AG04450 (cell line): ENCODE measurements at regions not wholly inside any gene's neighbourhood (a gene's known extent, or its start where the extent isn't known, plus 50 kb on each side); places are given as distances from the start of the nearest gene placed in this dataset.

Source experiments
- CTCF ChIA-PET: fragments of 300-600, 350-600 bp; formaldehyde crosslinking; extraction: SDS; loops from one replicate; lab custom pipeline; 2022; ENCODE audit warnings: antibody characterized with exemption, inconsistent platforms; lab: Charles Lee
- POLR2A ChIA-PET: fragments of 350-600 bp; formaldehyde crosslinking; extraction: SDS; loops from one replicate; lab custom pipeline; 2021; ENCODE audit warnings: antibody characterized with exemption, inconsistent platforms; lab: Yijun Ruan, JAX
- DNase-seq: peaks from one replicate; pipeline ENCODE4 v3.0.0-alpha.2; 2011; ENCODE audit warnings: low read depth, low spot score
- H3K27ac ChIP-seq: one replicate; pipeline ENCODE4 v1.5.1; 2012; ENCODE audit warnings: low read depth, low read length, control low read depth
- H3K27me3 ChIP-seq: one replicate; pipeline ENCODE4 v1.6.0; 2012; ENCODE audit warnings: low read length; ENCODE audit not compliant: control insufficient read depth, insufficient read depth
- H3K4me3 ChIP-seq: 2 replicates; pipeline ENCODE4 v1.5.1; 2011; ENCODE audit warnings: mild to moderate bottlenecking, low read depth, low read length, control low read depth
- H3K9me3 ChIP-seq: 2 replicates; pipeline ENCODE4 v1.5.1; 2012; ENCODE audit warnings: low read length; ENCODE audit not compliant: control insufficient read depth, insufficient read depth
- TF ChIP-seq, protein P1 (sequence below): IDR thresholded peaks from 2 replicates; pipeline ENCODE4 v1.5.1; 2011; ENCODE audit warnings: low read depth, low read length, control low read depth, inconsistent platforms

DNA sequence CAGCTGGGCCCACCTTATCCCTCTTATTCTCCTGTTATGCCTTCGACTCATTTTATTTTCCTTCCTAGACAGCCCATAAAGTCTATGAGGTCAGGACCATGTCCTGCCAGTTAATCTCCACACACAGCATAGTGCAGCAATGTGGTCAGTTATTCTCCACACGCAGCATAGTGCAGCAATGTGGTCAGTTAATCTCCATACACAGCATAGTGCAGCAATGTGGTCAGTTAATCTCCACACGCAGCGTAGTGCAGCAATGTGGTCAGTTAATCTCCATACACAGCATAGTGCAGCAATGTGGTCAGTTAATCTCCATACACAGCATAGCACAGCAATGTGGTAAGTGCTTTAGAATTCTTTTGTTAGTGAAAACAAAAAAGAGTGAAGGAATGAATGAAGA lies 77.8 kb downstream of the TEX36 start:
- CTCF ChIA-PET: no interaction called here

DNA sequence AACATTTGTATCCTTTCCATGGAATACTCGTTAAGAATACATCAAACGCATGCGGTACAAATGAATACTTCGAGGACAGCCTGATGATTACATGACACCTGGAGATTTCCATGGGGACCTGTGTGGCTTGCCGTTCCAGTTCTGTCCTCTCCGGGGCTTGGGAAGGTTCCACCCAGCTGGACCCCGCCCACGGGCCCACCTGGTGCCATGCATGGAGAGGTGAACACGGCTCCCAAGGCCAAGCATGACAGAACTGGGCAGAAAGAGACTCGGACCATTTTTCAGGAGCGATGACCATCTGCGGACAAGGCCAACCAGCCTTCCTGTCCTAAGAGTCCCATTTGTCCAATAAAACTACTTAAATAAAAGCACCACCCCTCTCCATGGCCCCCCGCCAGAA lies 80.1 kb downstream of the TEX36 start:
- TF ChIP-seq, protein P1, sequence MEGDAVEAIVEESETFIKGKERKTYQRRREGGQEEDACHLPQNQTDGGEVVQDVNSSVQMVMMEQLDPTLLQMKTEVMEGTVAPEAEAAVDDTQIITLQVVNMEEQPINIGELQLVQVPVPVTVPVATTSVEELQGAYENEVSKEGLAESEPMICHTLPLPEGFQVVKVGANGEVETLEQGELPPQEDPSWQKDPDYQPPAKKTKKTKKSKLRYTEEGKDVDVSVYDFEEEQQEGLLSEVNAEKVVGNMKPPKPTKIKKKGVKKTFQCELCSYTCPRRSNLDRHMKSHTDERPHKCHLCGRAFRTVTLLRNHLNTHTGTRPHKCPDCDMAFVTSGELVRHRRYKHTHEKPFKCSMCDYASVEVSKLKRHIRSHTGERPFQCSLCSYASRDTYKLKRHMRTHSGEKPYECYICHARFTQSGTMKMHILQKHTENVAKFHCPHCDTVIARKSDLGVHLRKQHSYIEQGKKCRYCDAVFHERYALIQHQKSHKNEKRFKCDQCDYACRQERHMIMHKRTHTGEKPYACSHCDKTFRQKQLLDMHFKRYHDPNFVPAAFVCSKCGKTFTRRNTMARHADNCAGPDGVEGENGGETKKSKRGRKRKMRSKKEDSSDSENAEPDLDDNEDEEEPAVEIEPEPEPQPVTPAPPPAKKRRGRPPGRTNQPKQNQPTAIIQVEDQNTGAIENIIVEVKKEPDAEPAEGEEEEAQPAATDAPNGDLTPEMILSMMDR: no peak
- no peaks in the 10 kb centered on the region for H3K27me3 ChIP-seq
- DNase-seq: no peak
- POLR2A ChIA-PET: no interaction called here
- CTCF ChIA-PET: no interaction called here
- H3K4me3 ChIP-seq: no peak overlapping the region
- H3K9me3 ChIP-seq: no peaks in the 10 kb centered on the region; the same call in 1 of the 2 replicates
- H3K27ac ChIP-seq: no peak overlapping the region

More for the DNA sequence above, 77.8 kb downstream of the TEX36 start:
- no peaks in the 10 kb centered on the region for H3K27me3 ChIP-seq
- H3K27ac ChIP-seq: no peak overlapping the region
- TF ChIP-seq, protein P1: no peak
- no peak for DNase-seq
- H3K9me3 ChIP-seq: no peaks in the 10 kb centered on the region; the same call in 1 of the 2 replicates
- H3K4me3 ChIP-seq: no peak overlapping the region
- POLR2A ChIA-PET: no interaction called here

DNA sequence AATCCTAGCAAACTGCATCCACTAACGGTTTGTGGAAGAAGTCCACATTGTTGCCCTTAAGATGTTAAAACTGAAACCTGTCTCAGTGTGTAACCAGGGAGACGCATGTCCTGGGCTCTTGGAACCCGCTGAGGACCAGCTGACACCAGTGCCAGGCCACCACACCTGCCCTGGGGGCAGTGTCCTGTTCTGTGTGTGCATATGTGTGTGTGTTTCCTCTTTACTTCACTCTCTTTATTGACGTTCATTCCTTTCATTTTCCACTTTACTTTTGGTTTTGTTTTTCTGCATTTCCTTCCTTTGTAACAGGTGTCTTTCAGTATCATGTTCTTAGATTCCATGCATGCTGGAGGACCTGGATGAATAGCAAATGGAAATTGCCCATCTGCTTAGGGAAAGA lies 83.8 kb downstream of the TEX36 start:
- POLR2A ChIA-PET: no interaction called here

DNA sequence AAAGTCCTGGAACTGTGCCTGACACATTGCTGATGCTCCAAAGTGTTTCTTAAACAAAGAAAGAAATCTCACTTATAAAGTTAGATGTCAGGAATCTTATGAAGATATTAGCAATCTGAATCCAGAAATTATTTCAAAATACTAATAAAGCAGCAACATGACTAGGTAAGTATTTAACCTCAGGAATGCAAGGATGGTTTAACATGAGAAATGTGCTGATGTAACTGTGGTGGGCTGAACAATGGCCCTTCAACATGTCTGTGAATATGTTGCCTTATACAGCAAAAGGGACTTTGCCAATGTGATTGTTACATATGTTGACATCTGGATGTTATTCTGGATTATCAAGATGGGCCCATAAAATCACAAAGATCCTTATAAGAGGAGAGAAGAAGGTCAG lies 87.1 kb downstream of the TEX36 start:
- ChIA-PET POLR2A (no interaction called here), CTCF (no interaction called here)
- no peak overlapping the region for H3K27ac ChIP-seq
- no peak for DNase-seq
- H3K27me3 ChIP-seq: no peaks in the 10 kb centered on the region
- TF ChIP-seq, protein P1: no peak
- no peaks in the 10 kb centered on the region; the same call in 1 of the 2 replicates for H3K9me3 ChIP-seq
- H3K4me3 ChIP-seq: no peak overlapping the region

More for the DNA sequence above, 83.8 kb downstream of the TEX36 start:
- H3K27me3 ChIP-seq: no peaks in the 10 kb centered on the region
- no peak for DNase-seq
- CTCF ChIA-PET: no interaction called here
- no peak overlapping the region for H3K27ac ChIP-seq
- TF ChIP-seq, protein P1: no peak
- H3K9me3 ChIP-seq: no peaks in the 10 kb centered on the region; the same call in 1 of the 2 replicates
- no peak overlapping the region for H3K4me3 ChIP-seq

DNA sequence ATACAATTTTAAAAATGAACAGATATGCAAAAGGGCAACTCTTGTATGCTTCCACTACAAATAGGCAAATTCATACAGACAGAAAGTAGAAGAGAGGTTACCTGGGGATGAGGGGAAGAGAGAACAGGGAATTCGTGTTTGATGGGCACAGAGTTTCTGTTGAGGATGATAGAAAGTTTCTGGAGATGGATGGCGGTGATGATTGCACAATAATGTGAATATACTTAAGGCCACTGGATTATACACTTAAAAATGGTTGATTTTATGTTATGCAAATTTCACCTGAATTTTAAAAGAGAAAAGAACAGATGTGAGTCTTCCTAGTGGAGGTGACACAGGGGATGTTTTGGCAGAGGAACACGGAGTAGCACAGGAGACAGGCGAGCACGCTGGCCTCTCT lies 89.3 kb downstream of the TEX36 start:
- CTCF ChIA-PET: no interaction called here
- Histone ChIP-seq H3K4me3 (no peak overlapping the region), H3K9me3 (no peaks in the 10 kb centered on the region; the same call in 1 of the 2 replicates), H3K27ac (no peak overlapping the region), H3K27me3 (no peaks in the 10 kb centered on the region)
- POLR2A ChIA-PET: no interaction called here
- no peak for DNase-seq
- TF ChIP-seq, protein P1: no peak
